OCI-LY1 (cell line): ENCODE measurements at regions not wholly inside any gene's neighbourhood (a gene's known extent, or its start where the extent isn't known, plus 50 kb on each side); places are given as distances from the start of the nearest gene placed in this dataset.
A peak's percentile ranks its signal among the peaks of the same experiment; 100 is the strongest.
"Not testable (repeated sequence)": the region's sequence is repeated elsewhere in the genome, so short reads cannot be mapped to it uniquely, and the experiment has no call there.

ENCODE experiments used
- H2AFZ ChIP-seq: fragments of 200-600 bp; sonication (generic), shearing (Covaris generic); 2 replicates; pipeline ENCODE4 v1.6.0; 2014; ENCODE audit warnings: antibody characterized with exemption, mild to moderate bottlenecking, low read length
- H3F3A ChIP-seq: fragments of 200-600 bp; sonication (generic), shearing (Covaris generic); 2 replicates; pipeline ENCODE4 v1.6.0; 2014; ENCODE audit warnings: mild to moderate bottlenecking, antibody characterized with exemption, low read length, moderate library complexity; ENCODE audit not compliant: insufficient read depth
- H3K27ac ChIP-seq: fragments of 200-600 bp; sonication (generic); 2 replicates; pipeline ENCODE4 v1.5.1; 2014; ENCODE audit warnings: low read length, mixed run types, mild to moderate bottlenecking, low read depth; ENCODE audit not compliant: poor library complexity, severe bottlenecking
- H3K27me3 ChIP-seq: fragments of 200-600 bp; sonication (generic); 2 replicates; pipeline ENCODE4 v1.6.0; 2014; ENCODE audit warnings: antibody characterized with exemption, mild to moderate bottlenecking, low read length, moderate library complexity; ENCODE audit not compliant: insufficient read depth
- H3K36me3 ChIP-seq: fragments of 200-600 bp; sonication (generic); 2 replicates; pipeline ENCODE4 v1.6.1; 2014; ENCODE audit warnings: mild to moderate bottlenecking, antibody characterized with exemption, low read length, moderate library complexity, mixed read lengths; ENCODE audit not compliant: insufficient read depth
- H3K4me1 ChIP-seq: fragments of 200-600 bp; sonication (generic); 2 replicates; pipeline ENCODE4 v1.5.1; 2014; ENCODE audit warnings: mild to moderate bottlenecking, low read length, moderate library complexity; ENCODE audit not compliant: insufficient read depth, severe bottlenecking
- H3K4me2 ChIP-seq: fragments of 200-600 bp; sonication (generic), shearing (Covaris generic); 2 replicates; pipeline ENCODE4 v1.6.1; 2014; ENCODE audit warnings: low read length
- H3K4me3 ChIP-seq: fragments of 200-600 bp; sonication (generic); 2 replicates; pipeline ENCODE4 v1.5.1; 2014; ENCODE audit warnings: low read length, low read depth, mild to moderate bottlenecking, mixed read lengths; ENCODE audit not compliant: poor library complexity, severe bottlenecking
- H3K79me2 ChIP-seq: fragments of 200-600 bp; shearing (Covaris generic); 2 replicates; pipeline ENCODE4 v1.6.1; 2016; ENCODE audit warnings: mixed run types, low read length, mixed read lengths; ENCODE audit not compliant: insufficient read depth
- H3K9ac ChIP-seq: fragments of 200-600 bp; sonication (generic), shearing (Covaris generic); 2 replicates; pipeline ENCODE4 v1.6.1; 2014; ENCODE audit warnings: mild to moderate bottlenecking, low read length, mixed read lengths
- H3K9me2 ChIP-seq: fragments of 200-600 bp; sonication (generic), shearing (Covaris generic); 2 replicates; pipeline ENCODE4 v1.6.1; 2014; ENCODE audit warnings: low read depth, mild to moderate bottlenecking, low read length, mixed read lengths
- H3K9me3 ChIP-seq: fragments of 200-600 bp; shearing (Covaris generic); 2 replicates; pipeline ENCODE4 v1.6.1; 2014; ENCODE audit warnings: low read length, mixed read lengths
- H4K20me1 ChIP-seq: fragments of 200-600 bp; sonication (generic), shearing (Covaris generic); 2 replicates; pipeline ENCODE4 v1.6.0; 2016; ENCODE audit warnings: mild to moderate bottlenecking, low read length; ENCODE audit not compliant: insufficient read depth
- CTCF ChIP-seq: fragments of 200-600 bp; sonication (generic), shearing (Covaris generic); IDR thresholded peaks from 2 replicates; pipeline ENCODE4 v1.5.1; 2017; ENCODE audit warnings: mild to moderate bottlenecking, antibody characterized with exemption, low read length, moderate library complexity, mixed read lengths
- EZH2 ChIP-seq: fragments of 200-600 bp; sonication (generic), shearing (Covaris generic); IDR thresholded peaks from 2 replicates; pipeline ENCODE4 v1.8.0; 2017; ENCODE audit warnings: borderline replicate concordance, mixed run types, mild to moderate bottlenecking, antibody characterized with exemption, low read length, moderate library complexity, mixed read lengths

- H3K9me3 ChIP-seq: no peaks in the 10 kb centered on the region
- H3K27me3 ChIP-seq: no peaks in the 10 kb centered on the region
- no peak overlapping the region for H2AFZ ChIP-seq
- H3K4me1 ChIP-seq: peaks cover 48% of the 10 kb centered on the region
- H3K27ac ChIP-seq: peak overlapping the region; percentile 3
- H3K9ac ChIP-seq: no peak overlapping the region
- H3K4me3 ChIP-seq: no peak overlapping the region
- H3K36me3 ChIP-seq: no peaks in the 10 kb centered on the region
- no peak for TF ChIP-seq EZH2
- no peak for TF ChIP-seq CTCF
- H3F3A ChIP-seq: no peaks in the 10 kb centered on the region
- H3K9me2 ChIP-seq: no peaks in the 10 kb centered on the region
- no peak overlapping the region; the same call in 1 of the 2 replicates for H3K4me2 ChIP-seq
- H4K20me1 ChIP-seq: no peaks in the 10 kb centered on the region
- H3K79me2 ChIP-seq: no peaks in the 10 kb centered on the region
Observed at GRCh38 chrX:42366181-42366580, 411.8 kb downstream of the PPP1R2C start.

GRCh38 chrX:42362219-42362618, 415.7 kb downstream of the PPP1R2C start:
- H3K4me1 ChIP-seq: peaks cover 23% of the 10 kb centered on the region
- H3K27ac ChIP-seq: no peak overlapping the region
- no peaks in the 10 kb centered on the region for H3K9me2 ChIP-seq
- no peak for TF ChIP-seq CTCF
- TF ChIP-seq EZH2: no peak
- H3K9me3 ChIP-seq: no peaks in the 10 kb centered on the region
- no peak overlapping the region for H3K4me3 ChIP-seq
- no peaks in the 10 kb centered on the region for H3F3A ChIP-seq
- no peaks in the 10 kb centered on the region for H3K36me3 ChIP-seq
- no peak overlapping the region for H3K4me2 ChIP-seq
- H3K9ac ChIP-seq: no peak overlapping the region
- no peak overlapping the region for H2AFZ ChIP-seq
- H3K79me2 ChIP-seq: no peaks in the 10 kb centered on the region
- H3K27me3 ChIP-seq: no peaks in the 10 kb centered on the region
- no peaks in the 10 kb centered on the region for H4K20me1 ChIP-seq

GRCh38 chrX:42342981-42343380, 419.6 kb upstream of the CASK start:
- not testable (repeated sequence) for H4K20me1 ChIP-seq, H3K9me3 ChIP-seq, H3F3A ChIP-seq, H3K27me3 ChIP-seq, H2AFZ ChIP-seq, H3K9ac ChIP-seq, H3K4me1 ChIP-seq, H3K4me3 ChIP-seq, H3K9me2 ChIP-seq, H3K79me2 ChIP-seq, H3K36me3 ChIP-seq, H3K27ac ChIP-seq, H3K4me2 ChIP-seq
